ENCODE measurements at regions not wholly inside any gene's neighbourhood (a gene's known extent, or its start where the extent isn't known, plus 50 kb on each side); places are given as distances from the start of the nearest gene placed in this dataset.
A peak's percentile ranks its signal among the peaks of the same experiment; 100 is the strongest.
"Not testable (repeated sequence)": the region's sequence is repeated elsewhere in the genome, so short reads cannot be mapped to it uniquely, and the experiment has no call there.

DNA sequence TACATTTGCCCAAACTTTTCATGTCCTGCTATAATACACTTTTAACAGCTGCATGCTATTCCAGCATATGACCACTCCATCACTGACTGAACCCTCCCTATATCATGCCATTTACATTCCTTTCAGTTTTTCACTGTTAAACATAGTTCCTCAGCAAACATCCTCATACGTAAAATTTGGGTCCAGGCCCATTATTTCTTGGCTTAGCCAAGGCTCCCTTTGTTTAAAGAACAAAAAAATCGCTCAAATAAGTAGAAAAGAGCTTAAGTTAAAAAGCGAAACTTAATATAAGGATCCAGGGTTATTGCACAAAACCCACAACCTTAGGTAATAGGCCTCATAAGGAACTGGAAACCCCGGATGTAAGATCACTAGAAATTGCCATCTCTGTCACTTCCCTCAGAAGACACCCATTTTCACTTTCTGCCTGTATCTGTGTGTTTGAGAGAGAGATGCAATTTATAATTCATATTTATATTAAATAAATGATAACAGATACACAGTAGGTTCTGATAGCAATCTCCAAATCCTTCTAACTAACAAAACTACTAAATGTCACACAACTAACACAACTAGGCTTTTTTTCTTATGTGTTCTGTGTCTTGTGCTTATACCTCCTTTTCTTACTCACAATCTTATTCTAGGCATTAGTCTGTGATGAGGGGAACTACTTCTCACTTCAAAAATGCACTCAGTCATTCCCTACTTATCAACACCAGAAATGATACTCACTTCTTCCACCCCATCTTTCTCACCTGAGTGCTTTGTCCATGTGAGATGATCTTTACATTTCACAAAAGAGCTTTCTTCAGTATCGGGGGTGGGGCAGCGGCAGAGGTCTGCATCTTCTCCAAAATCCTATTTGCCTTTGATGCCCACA lies 59.9 kb upstream of the FAM241A start:
- Histone ChIP-seq H3K36me3 (no peaks in the 10 kb centered on the region), H3K4me3 (no peak overlapping the region), H3K27me3 (no peaks in the 10 kb centered on the region), H3K27ac (no peak overlapping the region), H3K9me3 (no peaks in the 10 kb centered on the region), H3K4me1 (peaks cover 0 to 4% (median 0%) of the 10 kb centered on the region in 4 donors)
- intact Hi-C loops (cut with DNase I), result no loop called here
- WGBS (ENCODE audit: insufficient coverage, low coverage, low lambda C conversion rate, missing lambda C conversion rate), result 60% methylated on average over 6 of the region's 6 CpGs
- DNase-seq (no peak), ATAC-seq (peak in 3 of 4 donors; percentile 26 to 57 (median 46))
- no peak for TF ChIP-seq POLR2A (IDR thresholded peaks at IDR 0.05)
- TF ChIP-seq, protein P1, sequence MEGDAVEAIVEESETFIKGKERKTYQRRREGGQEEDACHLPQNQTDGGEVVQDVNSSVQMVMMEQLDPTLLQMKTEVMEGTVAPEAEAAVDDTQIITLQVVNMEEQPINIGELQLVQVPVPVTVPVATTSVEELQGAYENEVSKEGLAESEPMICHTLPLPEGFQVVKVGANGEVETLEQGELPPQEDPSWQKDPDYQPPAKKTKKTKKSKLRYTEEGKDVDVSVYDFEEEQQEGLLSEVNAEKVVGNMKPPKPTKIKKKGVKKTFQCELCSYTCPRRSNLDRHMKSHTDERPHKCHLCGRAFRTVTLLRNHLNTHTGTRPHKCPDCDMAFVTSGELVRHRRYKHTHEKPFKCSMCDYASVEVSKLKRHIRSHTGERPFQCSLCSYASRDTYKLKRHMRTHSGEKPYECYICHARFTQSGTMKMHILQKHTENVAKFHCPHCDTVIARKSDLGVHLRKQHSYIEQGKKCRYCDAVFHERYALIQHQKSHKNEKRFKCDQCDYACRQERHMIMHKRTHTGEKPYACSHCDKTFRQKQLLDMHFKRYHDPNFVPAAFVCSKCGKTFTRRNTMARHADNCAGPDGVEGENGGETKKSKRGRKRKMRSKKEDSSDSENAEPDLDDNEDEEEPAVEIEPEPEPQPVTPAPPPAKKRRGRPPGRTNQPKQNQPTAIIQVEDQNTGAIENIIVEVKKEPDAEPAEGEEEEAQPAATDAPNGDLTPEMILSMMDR (IDR thresholded peaks at IDR 0.05), result no peak

- Histone ChIP-seq H3K27ac (no peak overlapping the region), H3K9me3 (no peaks in the 10 kb centered on the region), H3K4me1 (peaks cover 0 to 4% (median 0%) of the 10 kb centered on the region in 4 donors), H3K4me3 (no peak overlapping the region), H3K36me3 (no peaks in the 10 kb centered on the region), H3K27me3 (no peaks in the 10 kb centered on the region)
- no peak for ATAC-seq
- DNase-seq, result no peak
- intact Hi-C loops (cut with DNase I), result no loop called here
- no peak for TF ChIP-seq POLR2A (IDR thresholded peaks at IDR 0.05)
- TF ChIP-seq, protein P1 (IDR thresholded peaks at IDR 0.05), result no peak
Measured at GRCh38 chr4:112086036-112086434, 59.2 kb upstream of the FAM241A start.

- H3K4me1 ChIP-seq; H3K27ac ChIP-seq; H3K4me3 ChIP-seq; H3K27me3 ChIP-seq; H3K36me3 ChIP-seq; ATAC-seq; DNase-seq; H3K9me3 ChIP-seq; intact Hi-C loops (cut with DNase I): not testable (repeated sequence)
- WGBS (ENCODE audit: insufficient coverage, low coverage, low lambda C conversion rate, missing lambda C conversion rate), result 92% methylated on average over 15 of the region's 17 CpGs
Measured at GRCh38 chr4:112086661-112087060, 58.6 kb upstream of the FAM241A start.

GRCh38 chr4:112092330-112092729 lies 52.9 kb upstream of the FAM241A start:
- not testable (repeated sequence) for H3K36me3 ChIP-seq, H3K27me3 ChIP-seq, DNase-seq, H3K9me3 ChIP-seq, ATAC-seq, H3K27ac ChIP-seq, H3K4me1 ChIP-seq, H3K4me3 ChIP-seq
- 82% methylated on average over 2 of the region's 2 CpGs for WGBS (ENCODE audit: insufficient coverage, low coverage, low lambda C conversion rate, missing lambda C conversion rate)
- intact Hi-C loops (cut with DNase I), result loop anchor here in 1 of 2 donors (10.0 kb wide), 1 partner anchor 162 kb away; no protein-coding TSS in a partner anchor

GRCh38 chr4:112093636-112094202 lies 51.5 kb upstream of the FAM241A start:
- intact Hi-C loops (cut with DNase I), result loop anchor here in 1 of 2 donors (10.0 kb wide), 1 partner anchor 161 kb away; no protein-coding TSS in a partner anchor
- Histone ChIP-seq H3K27ac (no peak overlapping the region), H3K4me3 (no peak overlapping the region), H3K9me3 (no peaks in the 10 kb centered on the region), H3K36me3 (no peaks in the 10 kb centered on the region), H3K4me1 (no peaks in the 10 kb centered on the region), H3K27me3 (no peaks in the 10 kb centered on the region)
- DNase-seq (no peak), ATAC-seq (no peak)
- WGBS (ENCODE audit: insufficient coverage, low coverage, low lambda C conversion rate, missing lambda C conversion rate), result 83% methylated on average over 3 of the region's 3 CpGs
- TF ChIP-seq, protein P1 (IDR thresholded peaks at IDR 0.05), result no peak
- no peak for TF ChIP-seq POLR2A (IDR thresholded peaks at IDR 0.05)

All from right lobe of liver (tissue), 6 donors.